H9 (cell line): ENCODE measurements at regions not wholly inside any gene's neighbourhood (a gene's known extent, or its start where the extent isn't known, plus 50 kb on each side); places are given as distances from the start of the nearest gene placed in this dataset.

Experiments
- DNase-seq: peaks from one replicate; pipeline ENCODE4 v3.0.0-alpha.2; 2017
- H2AFZ ChIP-seq: one replicate; pipeline ENCODE4 v1.6.1; 2013; ENCODE audit warnings: mild to moderate bottlenecking, low read length, control low read depth, moderate library complexity
- H2AK5ac ChIP-seq: 2 replicates; pipeline ENCODE4 v1.6.1; 2013; ENCODE audit warnings: low read length, control low read depth, mixed read lengths; ENCODE audit not compliant: insufficient read length
- H2BK120ac ChIP-seq: one replicate; pipeline ENCODE4 v1.6.1; 2013; ENCODE audit warnings: low read depth, mild to moderate bottlenecking, low read length, control low read depth, inconsistent platforms; ENCODE audit not compliant: poor library complexity, severe bottlenecking
- H2BK12ac ChIP-seq: 2 replicates; pipeline ENCODE4 v1.6.1; 2013; ENCODE audit warnings: low read length, control low read depth, mixed read lengths, low read depth; ENCODE audit not compliant: insufficient read length
- H2BK15ac ChIP-seq: 2 replicates; pipeline ENCODE4 v1.6.1; 2013; ENCODE audit warnings: low read depth, low read length, control low read depth
- H2BK20ac ChIP-seq: one replicate; pipeline ENCODE4 v1.6.1; 2013; ENCODE audit warnings: low read depth, mild to moderate bottlenecking, low read length, control low read depth, inconsistent platforms; ENCODE audit not compliant: poor library complexity, severe bottlenecking
- H2BK5ac ChIP-seq: 2 replicates; pipeline ENCODE4 v1.6.1; 2013; ENCODE audit warnings: low read length, control low read depth, mixed read lengths; ENCODE audit not compliant: insufficient read length
- H3K14ac ChIP-seq: 2 replicates; pipeline ENCODE4 v1.6.1; 2013; ENCODE audit warnings: low read length, control low read depth; ENCODE audit not compliant: insufficient read depth
- H3K18ac ChIP-seq: 2 replicates; pipeline ENCODE4 v1.6.1; 2013; ENCODE audit warnings: low read depth, mild to moderate bottlenecking, mixed read lengths, low read length, control low read depth; ENCODE audit not compliant: insufficient read length
- H3K23ac ChIP-seq: 2 replicates; pipeline ENCODE4 v1.6.1; 2013; ENCODE audit warnings: low read length, control low read depth, mixed read lengths, low read depth; ENCODE audit not compliant: insufficient read length
- H3K23me2 ChIP-seq: 2 replicates; pipeline ENCODE4 v1.6.1; 2013; ENCODE audit warnings: low read depth, mild to moderate bottlenecking, mixed read lengths, low read length, control low read depth; ENCODE audit not compliant: insufficient read length, poor library complexity, severe bottlenecking
- H3K27ac ChIP-seq: 2 replicates; pipeline ENCODE4 v1.5.1; 2013; ENCODE audit warnings: low read length, control low read depth, mixed read lengths, low read depth; ENCODE audit not compliant: insufficient read length
- H3K27me3 ChIP-seq: 2 replicates; pipeline ENCODE4 v1.6.1; 2013; ENCODE audit warnings: low read length, control low read depth, inconsistent platforms; ENCODE audit not compliant: insufficient read depth
- H3K4ac ChIP-seq: 2 replicates; pipeline ENCODE4 v1.6.1; 2013; ENCODE audit warnings: low read depth, mild to moderate bottlenecking, control low read depth, inconsistent platforms, low read length, moderate library complexity
- H3K4me1 ChIP-seq: 2 replicates; pipeline ENCODE4 v1.6.1; 2013; ENCODE audit warnings: low read length, control low read depth, inconsistent platforms; ENCODE audit not compliant: insufficient read depth
- H3K4me2 ChIP-seq: 2 replicates; pipeline ENCODE4 v1.6.1; 2013; ENCODE audit warnings: low read length, control low read depth, mixed read lengths; ENCODE audit not compliant: insufficient read length, insufficient read depth
- H3K56ac ChIP-seq: 2 replicates; pipeline ENCODE4 v1.6.1; 2013; ENCODE audit warnings: low read depth, mild to moderate bottlenecking, mixed read lengths, low read length, control low read depth; ENCODE audit not compliant: insufficient read length
- H3K79me1 ChIP-seq: 2 replicates; pipeline ENCODE4 v1.6.1; 2013; ENCODE audit warnings: low read depth, mild to moderate bottlenecking, moderate library complexity, low read length, control low read depth, inconsistent platforms; ENCODE audit not compliant: insufficient read depth, poor library complexity, severe bottlenecking
- H3K79me2 ChIP-seq: 2 replicates; pipeline ENCODE4 v1.6.1; 2013; ENCODE audit warnings: low read length, control low read depth, inconsistent platforms; ENCODE audit not compliant: insufficient read depth
- H3K9ac ChIP-seq: 2 replicates; pipeline ENCODE4 v1.6.1; 2013; ENCODE audit warnings: low read length, control low read depth, mixed read lengths; ENCODE audit not compliant: insufficient read length; ENCODE audit errors: extremely low read depth
- H3K9me3 ChIP-seq: one replicate; pipeline ENCODE4 v1.6.1; 2013; ENCODE audit warnings: low read depth, low read length, inconsistent platforms; ENCODE audit not compliant: control insufficient read depth
- H3T11ph ChIP-seq: one replicate; pipeline ENCODE4 v1.6.1; 2013; ENCODE audit warnings: mild to moderate bottlenecking, low read length, control low read depth, inconsistent platforms
- H4K20me1 ChIP-seq: one replicate; pipeline ENCODE4 v1.6.1; 2013; ENCODE audit not compliant: control insufficient read depth, insufficient read length, insufficient read depth
- H4K5ac ChIP-seq: 2 replicates; pipeline ENCODE4 v1.6.1; 2013; ENCODE audit warnings: low read depth, mild to moderate bottlenecking, mixed read lengths, low read length, control low read depth; ENCODE audit not compliant: insufficient read length
- H4K8ac ChIP-seq: replicated peaks from 2 replicates; pipeline ENCODE4 v1.6.1; 2013; ENCODE audit warnings: low read length, control low read depth, mixed read lengths, low read depth; ENCODE audit not compliant: insufficient read length
- H4K91ac ChIP-seq: 2 replicates; pipeline ENCODE4 v1.6.1; 2013; ENCODE audit warnings: low read depth, mild to moderate bottlenecking, moderate library complexity, mixed read lengths, low read length, control low read depth; ENCODE audit not compliant: insufficient read length
- H3K27ac Mint-ChIP-seq, 3 experiments: 2 replicates in 2 of 3; 3 replicates in 1 of 3; pipeline ENCODE4 v1.8.0; 2020 to 2021; ENCODE audit warnings: mixed read lengths in 3 of 3, mild to moderate bottlenecking in 1 of 3, moderate library complexity in 1 of 3
- H3K27me3 Mint-ChIP-seq: 2 replicates; pipeline ENCODE4 v1.8.0; 2021; ENCODE audit warnings: low read depth, mild to moderate bottlenecking, moderate library complexity, mixed read lengths
- H3K36me3 Mint-ChIP-seq, 3 experiments: 2 replicates in 2 of 3; 3 replicates in 1 of 3; pipeline ENCODE4 v1.8.0; 2020 to 2021; ENCODE audit warnings: low read depth in 3 of 3, mixed read lengths in 3 of 3; ENCODE audit not compliant: insufficient read depth in 1 of 3
- H3K4me1 Mint-ChIP-seq, 2 experiments: 2 replicates each; pipeline ENCODE4 v1.8.0; 2020; ENCODE audit warnings: mixed read lengths in 2 of 2
- H3K4me3 Mint-ChIP-seq, 2 experiments: 2 replicates in 1 of 2; 3 replicates in 1 of 2; pipeline ENCODE4 v1.8.0; 2020 to 2021; ENCODE audit warnings: mild to moderate bottlenecking in 2 of 2, mixed read lengths in 2 of 2, moderate library complexity in 1 of 2
- H3K9me3 Mint-ChIP-seq, 2 experiments: 2 replicates in 1 of 2; 3 replicates in 1 of 2; pipeline ENCODE4 v1.8.0; 2020; ENCODE audit warnings: mild to moderate bottlenecking in 2 of 2, mixed read lengths in 2 of 2, moderate library complexity in 1 of 2
- CTCF ChIP-seq: fragments of 200-600 bp; sonication (generic); conservative IDR thresholded peaks from 3 replicates; pipeline ENCODE4 v1.8.0; 2021; ENCODE audit warnings: antibody characterized with exemption, mild to moderate bottlenecking
- WGBS: extraction: QIAGEN DNeasy Blood & Tissue Kit; methylation state at CpG from one replicate; pipeline ENCODE4 v1.1.7; 2013; ENCODE audit warnings: missing lambda C conversion rate, low lambda C conversion rate, mixed read lengths; ENCODE audit not compliant: insufficient read length; ENCODE audit errors: extremely low coverage; 5-methylcytosine and 5-hydroxymethylcytosine counted together

GRCh38 chr7:1340031-1340430 lies 107.4 kb downstream of the UNCX start:
- Histone ChIP-seq H2BK12ac (no peak overlapping the region), H4K5ac (no peak overlapping the region), H3K27me3 (no peaks in the 10 kb centered on the region), H2BK20ac (no peak overlapping the region), H3K4ac (no peak overlapping the region), H3K4me1 (no peaks in the 10 kb centered on the region), H3K9me3 (no peaks in the 10 kb centered on the region), H4K91ac (no peak overlapping the region), H2AK5ac (no peak overlapping the region), H3K27ac (no peak overlapping the region), H3K23ac (no peak overlapping the region), H3K18ac (no peak overlapping the region), H3K4me2 (no peak overlapping the region), H2BK5ac (no peak overlapping the region), H4K8ac (no peak overlapping the region), H2BK15ac (no peak overlapping the region), H3T11ph (no peak overlapping the region), H2BK120ac (no peak overlapping the region), H3K9ac (no peak overlapping the region), H3K56ac (no peak overlapping the region), H3K23me2 (no peaks in the 10 kb centered on the region), H2AFZ (no peak overlapping the region), H3K79me2 (no peaks in the 10 kb centered on the region), H4K20me1 (no peaks in the 10 kb centered on the region), H3K79me1 (no peaks in the 10 kb centered on the region), H3K14ac (no peak overlapping the region)
- no peak for TF ChIP-seq CTCF
- Mint-ChIP-seq H3K9me3 (peaks cover 23 to 26% of the 10 kb centered on the region in 2 experiments), H3K27me3 (peaks cover 29% of the 10 kb centered on the region), H3K4me3 (no peak overlapping the region), H3K4me1 (no peaks in the 10 kb centered on the region), H3K27ac (no peak overlapping the region), H3K36me3 (no peaks in the 10 kb centered on the region; a peak in 2 of 7 replicates)
- WGBS, result no CpG with 5 or more reads among the region's 3 CpGs
- DNase-seq, result no peak
